Astrocyte (in vitro differentiated cells and primary cell): ENCODE measurements at regions not wholly inside any gene's neighbourhood (a gene's known extent, or its start where the extent isn't known, plus 50 kb on each side); places are given as distances from the start of the nearest gene placed in this dataset.

Experiments
- DNase-seq: peaks from one replicate; pipeline ENCODE4 v3.0.0-alpha.2; 2010; ENCODE audit warnings: low read depth
- FAIRE-seq: peaks from 2 replicates; lab custom pipeline; 2011; peaks lifted over from hg19 to GRCh38; lab: Jason Lieb, UNC
- H2AFZ ChIP-seq: 2 replicates; pipeline ENCODE4 v1.6.0; 2012; ENCODE audit warnings: low read depth, low read length, inconsistent platforms
- H3K27ac ChIP-seq: 2 replicates; pipeline ENCODE4 v1.5.1; 2011; ENCODE audit warnings: low read depth, low read length, inconsistent platforms
- H3K27me3 ChIP-seq: 2 replicates; pipeline ENCODE4 v1.6.0; 2011; ENCODE audit warnings: low read length, inconsistent platforms; ENCODE audit not compliant: insufficient read depth
- H3K36me3 ChIP-seq: 2 replicates; pipeline ENCODE4 v1.5.1; 2011; ENCODE audit warnings: low read length, inconsistent platforms; ENCODE audit not compliant: insufficient read depth
- H3K4me1 ChIP-seq: 2 replicates; pipeline ENCODE4 v1.5.1; 2011; ENCODE audit warnings: low read length, inconsistent platforms; ENCODE audit not compliant: insufficient read depth
- H3K4me2 ChIP-seq: 2 replicates; pipeline ENCODE4 v1.6.0; 2012; ENCODE audit warnings: low read length, inconsistent platforms
- H3K4me3 ChIP-seq: 2 replicates; pipeline ENCODE4 v1.5.1; 2011; ENCODE audit warnings: low read depth, mild to moderate bottlenecking, low read length, inconsistent platforms; ENCODE audit not compliant: insufficient read depth
- H3K79me2 ChIP-seq: 2 replicates; pipeline ENCODE4 v1.6.0; 2012; ENCODE audit warnings: mild to moderate bottlenecking, low read length, inconsistent platforms; ENCODE audit not compliant: insufficient read depth
- H3K9ac ChIP-seq: 2 replicates; pipeline ENCODE4 v1.6.0; 2012; ENCODE audit warnings: mild to moderate bottlenecking, low read length, inconsistent platforms
- H3K9me3 ChIP-seq: 2 replicates; pipeline ENCODE4 v1.5.1; 2012; ENCODE audit warnings: low read depth, mild to moderate bottlenecking, low read length, inconsistent platforms; ENCODE audit not compliant: insufficient read depth
- H4K20me1 ChIP-seq: 2 replicates; pipeline ENCODE4 v1.6.0; 2012; ENCODE audit warnings: low read length, inconsistent platforms; ENCODE audit not compliant: insufficient read depth
- H3K27ac Mint-ChIP-seq: one replicate; pipeline ENCODE4 v1.8.0; 2021; ENCODE audit warnings: mild to moderate bottlenecking, mixed read lengths; ENCODE audit not compliant: unreplicated experiment
- H3K27me3 Mint-ChIP-seq: one replicate; pipeline ENCODE4 v1.8.0; 2021; ENCODE audit warnings: low read depth, mixed read lengths; ENCODE audit not compliant: unreplicated experiment
- H3K36me3 Mint-ChIP-seq: one replicate; pipeline ENCODE4 v1.8.0; 2021; ENCODE audit warnings: low read depth, mixed read lengths; ENCODE audit not compliant: unreplicated experiment
- H3K4me1 Mint-ChIP-seq: one replicate; pipeline ENCODE4 v1.8.0; 2021; ENCODE audit warnings: low read depth, mixed read lengths; ENCODE audit not compliant: unreplicated experiment
- H3K4me3 Mint-ChIP-seq: one replicate; pipeline ENCODE4 v1.8.0; 2021; ENCODE audit warnings: mild to moderate bottlenecking, moderate library complexity, mixed read lengths; ENCODE audit not compliant: unreplicated experiment
- H3K9me3 Mint-ChIP-seq: one replicate; pipeline ENCODE4 v1.8.0; 2021; ENCODE audit warnings: mild to moderate bottlenecking, mixed read lengths; ENCODE audit not compliant: unreplicated experiment
- CTCF ChIP-seq: IDR thresholded peaks from 2 replicates; pipeline ENCODE4 v1.5.1; 2011; ENCODE audit warnings: low read depth, mild to moderate bottlenecking, inconsistent platforms, low read length, moderate library complexity; ENCODE audit not compliant: insufficient read depth
- EZH2 ChIP-seq: IDR thresholded peaks from 2 replicates; pipeline ENCODE4 v1.6.1; 2012; ENCODE audit warnings: mild to moderate bottlenecking, low read length, inconsistent platforms; ENCODE audit not compliant: insufficient read depth

- H3K9me3 Mint-ChIP-seq = peaks cover 5% of the 10 kb centered on the region
- no peak overlapping the region for H2AFZ ChIP-seq
- no peaks in the 10 kb centered on the region for H3K27me3 ChIP-seq
- no peaks in the 10 kb centered on the region for H3K36me3 Mint-ChIP-seq
- no peak for FAIRE-seq
- no peak overlapping the region for H3K4me3 Mint-ChIP-seq
- no peak overlapping the region for H3K4me3 ChIP-seq
- no peaks in the 10 kb centered on the region for H3K4me1 ChIP-seq
- H4K20me1 ChIP-seq = no peaks in the 10 kb centered on the region
- no peaks in the 10 kb centered on the region for H3K36me3 ChIP-seq
- no peaks in the 10 kb centered on the region for H3K9me3 ChIP-seq
- no peak overlapping the region for H3K9ac ChIP-seq
- H3K79me2 ChIP-seq = no peaks in the 10 kb centered on the region
- no peaks in the 10 kb centered on the region for H3K27me3 Mint-ChIP-seq
- H3K27ac Mint-ChIP-seq = no peak overlapping the region
- H3K4me2 ChIP-seq = no peak overlapping the region
- no peak for DNase-seq
- no peak overlapping the region for H3K27ac ChIP-seq
- TF ChIP-seq EZH2 = no peak
- TF ChIP-seq CTCF = no peak
- peaks cover 16% of the 10 kb centered on the region for H3K4me1 Mint-ChIP-seq
Observed at GRCh38 chr4:55016131-55016530, 109.3 kb downstream of the KDR start.

- DNase-seq (no peak), FAIRE-seq (no peak)
- Histone ChIP-seq H3K9ac (no peak overlapping the region), H3K9me3 (no peaks in the 10 kb centered on the region), H3K27ac (no peak overlapping the region), H3K4me2 (no peak overlapping the region), H3K27me3 (no peaks in the 10 kb centered on the region), H4K20me1 (no peaks in the 10 kb centered on the region), H3K36me3 (no peaks in the 10 kb centered on the region), H2AFZ (no peak overlapping the region), H3K79me2 (no peaks in the 10 kb centered on the region), H3K4me3 (no peak overlapping the region), H3K4me1 (no peaks in the 10 kb centered on the region)
- no peak overlapping the region for H3K27ac Mint-ChIP-seq
- no peaks in the 10 kb centered on the region for H3K36me3 Mint-ChIP-seq
- TF ChIP-seq CTCF = no peak
- no peak for TF ChIP-seq EZH2
- H3K9me3 Mint-ChIP-seq = peaks cover 6% of the 10 kb centered on the region
- H3K4me1 Mint-ChIP-seq = peaks cover 16% of the 10 kb centered on the region
- H3K27me3 Mint-ChIP-seq = no peaks in the 10 kb centered on the region
- no peak overlapping the region for H3K4me3 Mint-ChIP-seq
Observed at GRCh38 chr4:55014876-55015275, 110.5 kb downstream of the KDR start.

- DNase-seq = peak; percentile 22
- Mint-ChIP-seq H3K4me3 (no peak overlapping the region), H3K9me3 (peaks cover 5% of the 10 kb centered on the region), H3K4me1 (peaks cover 11% of the 10 kb centered on the region), H3K27ac (no peak overlapping the region), H3K27me3 (no peaks in the 10 kb centered on the region), H3K36me3 (no peaks in the 10 kb centered on the region)
- H2AFZ ChIP-seq = no peak overlapping the region
- H3K4me1 ChIP-seq = no peaks in the 10 kb centered on the region
- TF ChIP-seq EZH2 (no peak), CTCF (no peak)
- no peaks in the 10 kb centered on the region for H3K36me3 ChIP-seq
- no peaks in the 10 kb centered on the region for H3K79me2 ChIP-seq
- no peaks in the 10 kb centered on the region for H3K27me3 ChIP-seq
- no peak overlapping the region for H3K4me3 ChIP-seq
- H4K20me1 ChIP-seq = no peaks in the 10 kb centered on the region
- H3K4me2 ChIP-seq = no peak overlapping the region
- no peak overlapping the region for H3K9ac ChIP-seq
- H3K27ac ChIP-seq = no peak overlapping the region
- FAIRE-seq = no peak
- no peaks in the 10 kb centered on the region for H3K9me3 ChIP-seq
Observed at GRCh38 chr4:55013431-55013955, 111.9 kb downstream of the KDR start.
